Dedifferentiated amniotic fluid mesenchymal stem cell (primary cell): ENCODE measurements at regions not wholly inside any gene's neighbourhood (a gene's known extent, or its start where the extent isn't known, plus 50 kb on each side); places are given as distances from the start of the nearest gene placed in this dataset.
"Not testable (repeated sequence)": the region's sequence is repeated elsewhere in the genome, so short reads cannot be mapped to it uniquely, and the experiment has no call there.

Experiments used
- DNase-seq: peaks from one replicate; pipeline ENCODE4 v3.0.0-alpha.2; 2016; ENCODE audit errors: extremely low spot score

- DNase-seq: no peak
These were observed 224.2 kb upstream of the IRS2 start for GRCh38 chr13:110010404-110011138.

GRCh38 chr13:110008816-110009215, 222.4 kb upstream of the IRS2 start:
- DNase-seq: no peak

GRCh38 chr13:110006304-110006703, 219.9 kb upstream of the IRS2 start:
- no peak for DNase-seq

- no peak for DNase-seq
These were observed 219.2 kb upstream of the IRS2 start for GRCh38 chr13:110005563-110005962.

GRCh38 chr13:110004814-110005213, 218.4 kb upstream of the IRS2 start:
- DNase-seq: no peak

GRCh38 chr13:110001670-110002275, 215.4 kb upstream of the IRS2 start:
- peak; percentile 57 for DNase-seq

GRCh38 chr13:110000534-110001345, 214.4 kb upstream of the IRS2 start:
- DNase-seq: no peak

GRCh38 chr13:109999659-110000533, 213.5 kb upstream of the IRS2 start:
- no peak for DNase-seq

- DNase-seq: peak; percentile 79
These were observed 212.5 kb upstream of the IRS2 start for GRCh38 chr13:109998684-109999533.

- DNase-seq: no peak
These were observed 211.7 kb upstream of the IRS2 start for GRCh38 chr13:109998037-109998436.

GRCh38 chr13:109997056-109997595, 210.7 kb upstream of the IRS2 start:
- not testable (repeated sequence) for DNase-seq

GRCh38 chr13:109996404-109996960, 210.1 kb upstream of the IRS2 start:
- DNase-seq: no peak

GRCh38 chr13:109995578-109995977, 209.2 kb upstream of the IRS2 start:
- DNase-seq: no peak

- no peak for DNase-seq
These were observed 203.9 kb upstream of the IRS2 start for GRCh38 chr13:109990296-109990695.

- DNase-seq: no peak
These were observed 203.3 kb upstream of the IRS2 start for GRCh38 chr13:109989686-109990085.

- no peak for DNase-seq
These were observed 202.8 kb upstream of the IRS2 start for GRCh38 chr13:109989155-109989554.

- no peak for DNase-seq
These were observed 200.5 kb upstream of the IRS2 start for GRCh38 chr13:109986851-109987250.

- DNase-seq: no peak
These were observed 199.6 kb upstream of the IRS2 start for GRCh38 chr13:109985871-109986450.

- no peak for DNase-seq
These were observed 197.1 kb upstream of the IRS2 start for GRCh38 chr13:109983447-109983846.

GRCh38 chr13:109981000-109981399, 194.6 kb upstream of the IRS2 start:
- no peak for DNase-seq
